ENCODE measurements at regions not wholly inside any gene's neighbourhood (a gene's known extent, or its start where the extent isn't known, plus 50 kb on each side); places are given as distances from the start of the nearest gene placed in this dataset.

- TF ChIP-seq ARNT (IDR thresholded peaks at IDR 0.05) (no peak), HDGF (IDR thresholded peaks at IDR 0.05; ENCODE audit: borderline replicate concordance) (no peak)
Measured at GRCh38 chr2:217599906-217600305, 402.9 kb downstream of the TNS1 start.

Data from HEK293T (cell line).